Left cardiac atrium (tissue), 4 donors: ENCODE measurements at regions not wholly inside any gene's neighbourhood (a gene's known extent, or its start where the extent isn't known, plus 50 kb on each side); places are given as distances from the start of the nearest gene placed in this dataset.
"Not testable (repeated sequence)": the region's sequence is repeated elsewhere in the genome, so short reads cannot be mapped to it uniquely, and the experiment has no call there.

Source experiments
- ATAC-seq, 2 donors: fragments of 200-7000 bp; cut with Tn5 transposase; one replicate each; pipeline ENCODE4 v1.9.1; 2020; ENCODE audit warnings: mild to moderate bottlenecking in 2 of 2, moderate library complexity in 2 of 2
- DNase-seq: peaks from one replicate; pipeline ENCODE4 v3.0.0-alpha.2; 2020
- intact Hi-C, 2 donors: fragments of 100-400 bp; cut with DNase I; formaldehyde crosslinking; loops; one replicate each; pipeline versions ENCODE4 v1.14.1 to v1.15.1; 2022 to 2023
- donor health status: DM: no; HTN: yes; CAD: no.
- donor health status: DM: no; HTN: yes; CAD: no; lungs with severe emphysema.
- donor health status: DM: yes; HTN: yes; CAD: no.
- donor health status: Dilated cardiomyopathy.

- intact Hi-C loops: no loop called here
- no peak for DNase-seq
- ATAC-seq: no peak
Observed at GRCh38 chr1:187038784-187039183, 210.0 kb downstream of the PLA2G4A start.

GRCh38 chr1:187041104-187041503 is 212.4 kb downstream of the PLA2G4A start:
- ATAC-seq: no peak
- no peak for DNase-seq
- intact Hi-C loops: no loop called here

- intact Hi-C loops: no loop called here
- no peak for DNase-seq
- ATAC-seq: no peak
Observed at GRCh38 chr1:187042538-187042937, 213.8 kb downstream of the PLA2G4A start.

- ATAC-seq, intact Hi-C loops: not testable (repeated sequence)
Observed at GRCh38 chr1:187043433-187043832, 214.7 kb downstream of the PLA2G4A start.

GRCh38 chr1:187044411-187044810 is 215.7 kb downstream of the PLA2G4A start:
- intact Hi-C loops: no loop called here
- DNase-seq: no peak
- ATAC-seq: no peak

More at GRCh38 chr1:187043433-187043832, 214.7 kb downstream of the PLA2G4A start:
- DNase-seq: not testable (repeated sequence)

GRCh38 chr1:187045371-187045770 is 216.6 kb downstream of the PLA2G4A start:
- intact Hi-C loops: no loop called here
- no peak for DNase-seq
- ATAC-seq: no peak

GRCh38 chr1:187046293-187046692 is 217.5 kb downstream of the PLA2G4A start:
- DNase-seq: no peak
- intact Hi-C loops: no loop called here
- ATAC-seq: no peak

- intact Hi-C loops: no loop called here
- DNase-seq (no peak), ATAC-seq (no peak)
Observed at GRCh38 chr1:187047298-187047697, 218.5 kb downstream of the PLA2G4A start.

- intact Hi-C loops: no loop called here
- ATAC-seq: no peak
- no peak for DNase-seq
Observed at GRCh38 chr1:187051618-187052232, 223.0 kb downstream of the PLA2G4A start.

GRCh38 chr1:187053876-187054275 is 225.1 kb downstream of the PLA2G4A start:
- DNase-seq: no peak

GRCh38 chr1:187054862-187055757 is 226.4 kb downstream of the PLA2G4A start:
- intact Hi-C loops: no loop called here
- peak in 1 of 2 donors; percentile 55 for ATAC-seq
- DNase-seq: no peak

More at GRCh38 chr1:187053876-187054275, 225.1 kb downstream of the PLA2G4A start:
- intact Hi-C loops: no loop called here
- no peak for ATAC-seq

- no peak for DNase-seq
- intact Hi-C loops: no loop called here
- ATAC-seq: no peak
Observed at GRCh38 chr1:187063271-187063670, 234.5 kb downstream of the PLA2G4A start.

- ATAC-seq (no peak), DNase-seq (no peak)
- intact Hi-C loops: no loop called here
Observed at GRCh38 chr1:187067160-187067559, 238.4 kb downstream of the PLA2G4A start.

- intact Hi-C loops: no loop called here
- no peak for ATAC-seq
- no peak for DNase-seq
Observed at GRCh38 chr1:187070076-187070475, 241.3 kb downstream of the PLA2G4A start.

- intact Hi-C loops, ATAC-seq, DNase-seq: not testable (repeated sequence)
Observed at GRCh38 chr1:187072262-187073034, 243.7 kb downstream of the PLA2G4A start.

- intact Hi-C loops, ATAC-seq, DNase-seq: not testable (repeated sequence)
Observed at GRCh38 chr1:187073035-187073560, 244.3 kb downstream of the PLA2G4A start.

GRCh38 chr1:187073634-187074245 is 245.0 kb downstream of the PLA2G4A start:
- DNase-seq, ATAC-seq, intact Hi-C loops: not testable (repeated sequence)

GRCh38 chr1:187074445-187075048 is 245.8 kb downstream of the PLA2G4A start:
- ATAC-seq (no peak), DNase-seq (no peak)
- intact Hi-C loops: no loop called here

- DNase-seq (no peak), ATAC-seq (no peak)
Observed at GRCh38 chr1:187076922-187077321, 248.2 kb downstream of the PLA2G4A start.

More at GRCh38 chr1:187076922-187077321, 248.2 kb downstream of the PLA2G4A start:
- intact Hi-C loops: no loop called here
